MG63 (cell line): ENCODE measurements at regions not wholly inside any gene's neighbourhood (a gene's known extent, or its start where the extent isn't known, plus 50 kb on each side); places are given as distances from the start of the nearest gene placed in this dataset.

Experiments used
- DNase-seq: peaks from one replicate; pipeline ENCODE4 v3.0.0-alpha.2; 2020
- H3K27me3 ChIP-seq: fragments of 250-450 bp; sonication (Bioruptor Pico); 2 replicates; pipeline ENCODE4 v1.5.1; 2020; ENCODE audit warnings: mild to moderate bottlenecking, moderate library complexity
- H3K36me3 ChIP-seq: fragments of 250-450 bp; sonication (Bioruptor Pico); 2 replicates; pipeline ENCODE4 v1.5.1; 2020; ENCODE audit warnings: mild to moderate bottlenecking, moderate library complexity
- H3K4me3 ChIP-seq: fragments of 250-450 bp; sonication (Bioruptor Pico); 2 replicates; pipeline ENCODE4 v1.5.1; 2020; ENCODE audit warnings: mild to moderate bottlenecking, moderate library complexity
- H3K9me3 ChIP-seq: fragments of 250-450 bp; sonication (Bioruptor Pico); 2 replicates; pipeline ENCODE4 v1.5.1; 2020; ENCODE audit warnings: mild to moderate bottlenecking, moderate library complexity

- Histone ChIP-seq H3K9me3 (no peaks in the 10 kb centered on the region), H3K27me3 (0 out of 2 replicates have a peak, but pooled peaks cover 2% of the 10 kb centered on the region), H3K36me3 (no peaks in the 10 kb centered on the region), H3K4me3 (no peak overlapping the region)
- no peak for DNase-seq
These were observed 50.0 kb upstream of the RASGRP1 start for GRCh38 chr15:38614621-38615020.

- H3K36me3 ChIP-seq: no peaks in the 10 kb centered on the region
- peaks cover 5% of the 10 kb centered on the region; the same call in 1 of the 2 replicates for H3K27me3 ChIP-seq
- no peak for DNase-seq
- no peak overlapping the region for H3K4me3 ChIP-seq
- no peaks in the 10 kb centered on the region for H3K9me3 ChIP-seq
These were observed 53.2 kb upstream of the RASGRP1 start for GRCh38 chr15:38617831-38618230.

- H3K4me3 ChIP-seq: no peak overlapping the region
- H3K36me3 ChIP-seq: no peaks in the 10 kb centered on the region
- H3K9me3 ChIP-seq: no peaks in the 10 kb centered on the region
- no peak for DNase-seq
- peaks cover 5% of the 10 kb centered on the region; the same call in 1 of the 2 replicates for H3K27me3 ChIP-seq
These were observed 53.8 kb upstream of the RASGRP1 start for GRCh38 chr15:38618242-38618955.

- Histone ChIP-seq H3K4me3 (no peak overlapping the region), H3K36me3 (no peaks in the 10 kb centered on the region), H3K9me3 (no peaks in the 10 kb centered on the region), H3K27me3 (peaks cover 5% of the 10 kb centered on the region; the same call in 1 of the 2 replicates)
- DNase-seq: no peak
These were observed 55.5 kb upstream of the RASGRP1 start for GRCh38 chr15:38620098-38620497.

GRCh38 chr15:38620851-38621594 is 56.4 kb upstream of the RASGRP1 start:
- Histone ChIP-seq H3K27me3 (peaks cover 3% of the 10 kb centered on the region; the same call in 1 of the 2 replicates), H3K4me3 (no peak overlapping the region), H3K36me3 (no peaks in the 10 kb centered on the region), H3K9me3 (no peaks in the 10 kb centered on the region)
- no peak for DNase-seq

GRCh38 chr15:38622304-38622703 is 57.7 kb upstream of the RASGRP1 start:
- Histone ChIP-seq H3K9me3 (no peaks in the 10 kb centered on the region), H3K4me3 (no peak overlapping the region), H3K27me3 (peaks cover 3% of the 10 kb centered on the region; the same call in 1 of the 2 replicates), H3K36me3 (no peaks in the 10 kb centered on the region)
- DNase-seq: no peak

GRCh38 chr15:38622908-38623307 is 58.3 kb upstream of the RASGRP1 start:
- Histone ChIP-seq H3K4me3 (no peak overlapping the region), H3K36me3 (no peaks in the 10 kb centered on the region), H3K9me3 (no peaks in the 10 kb centered on the region), H3K27me3 (peaks cover 3% of the 10 kb centered on the region; the same call in 1 of the 2 replicates)
- no peak for DNase-seq

- Histone ChIP-seq H3K36me3 (no peaks in the 10 kb centered on the region), H3K27me3 (peaks cover 3% of the 10 kb centered on the region; the same call in 1 of the 2 replicates), H3K9me3 (no peaks in the 10 kb centered on the region), H3K4me3 (no peak overlapping the region)
- DNase-seq: no peak
These were observed 59.1 kb upstream of the RASGRP1 start for GRCh38 chr15:38623744-38624143.

- peak; percentile 6 for DNase-seq
- no peak overlapping the region for H3K4me3 ChIP-seq
- peaks cover 3% of the 10 kb centered on the region; the same call in 1 of the 2 replicates for H3K27me3 ChIP-seq
- no peaks in the 10 kb centered on the region for H3K9me3 ChIP-seq
- no peaks in the 10 kb centered on the region for H3K36me3 ChIP-seq
These were observed 59.9 kb upstream of the RASGRP1 start for GRCh38 chr15:38624244-38625205.

- Histone ChIP-seq H3K36me3 (no peaks in the 10 kb centered on the region), H3K27me3 (peaks cover 3% of the 10 kb centered on the region; the same call in 1 of the 2 replicates), H3K9me3 (no peaks in the 10 kb centered on the region), H3K4me3 (no peak overlapping the region)
- no peak for DNase-seq
These were observed 61.3 kb upstream of the RASGRP1 start for GRCh38 chr15:38625886-38626285.

GRCh38 chr15:38626443-38627050 is 61.9 kb upstream of the RASGRP1 start:
- Histone ChIP-seq H3K36me3 (no peaks in the 10 kb centered on the region), H3K27me3 (no peaks in the 10 kb centered on the region), H3K4me3 (no peak overlapping the region), H3K9me3 (no peaks in the 10 kb centered on the region)
- no peak for DNase-seq

GRCh38 chr15:38627689-38628277 is 63.2 kb upstream of the RASGRP1 start:
- H3K4me3 ChIP-seq: no peak overlapping the region
- DNase-seq: no peak
- H3K27me3 ChIP-seq: no peaks in the 10 kb centered on the region
- no peaks in the 10 kb centered on the region for H3K36me3 ChIP-seq
- H3K9me3 ChIP-seq: no peaks in the 10 kb centered on the region

- no peak for DNase-seq
- Histone ChIP-seq H3K36me3 (no peaks in the 10 kb centered on the region), H3K9me3 (no peaks in the 10 kb centered on the region), H3K4me3 (no peak overlapping the region), H3K27me3 (no peaks in the 10 kb centered on the region)
These were observed 66.8 kb upstream of the RASGRP1 start for GRCh38 chr15:38631119-38632075.

GRCh38 chr15:38635170-38635569 is 70.6 kb upstream of the RASGRP1 start:
- no peak overlapping the region for H3K4me3 ChIP-seq
- H3K27me3 ChIP-seq: no peaks in the 10 kb centered on the region
- H3K36me3 ChIP-seq: no peaks in the 10 kb centered on the region
- no peaks in the 10 kb centered on the region for H3K9me3 ChIP-seq
- DNase-seq: no peak

GRCh38 chr15:38636597-38636996 is 72.0 kb upstream of the RASGRP1 start:
- H3K36me3 ChIP-seq: no peaks in the 10 kb centered on the region
- DNase-seq: no peak
- no peaks in the 10 kb centered on the region for H3K27me3 ChIP-seq
- H3K4me3 ChIP-seq: no peak overlapping the region
- no peaks in the 10 kb centered on the region for H3K9me3 ChIP-seq
